ENCODE measurements at regions not wholly inside any gene's neighbourhood (a gene's known extent, or its start where the extent isn't known, plus 50 kb on each side); places are given as distances from the start of the nearest gene placed in this dataset.

DNA sequence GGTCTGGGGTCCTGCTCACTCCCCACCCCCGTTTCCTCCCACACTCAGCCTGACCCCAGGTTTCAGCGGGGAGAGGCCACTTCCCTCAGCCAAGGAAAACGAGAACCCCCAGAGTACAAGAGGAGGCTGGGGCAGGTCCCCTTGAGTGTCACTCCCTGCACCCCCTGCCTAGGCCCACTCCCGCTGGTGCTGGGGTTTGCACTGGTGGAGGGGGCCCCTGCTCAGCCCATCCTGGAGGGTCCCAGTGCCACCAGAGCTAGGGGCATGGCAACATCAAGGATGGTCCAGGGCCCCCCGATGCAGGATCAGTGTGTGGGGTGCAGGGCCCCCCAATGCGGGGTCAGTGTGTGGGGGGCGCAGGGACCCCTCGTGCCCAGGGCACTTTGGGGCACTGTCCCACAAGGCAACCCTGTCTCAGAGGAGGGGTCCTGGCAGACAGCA lies 70.5 kb upstream of the KCTD7 start:
- no peak for FAIRE-seq

DNA sequence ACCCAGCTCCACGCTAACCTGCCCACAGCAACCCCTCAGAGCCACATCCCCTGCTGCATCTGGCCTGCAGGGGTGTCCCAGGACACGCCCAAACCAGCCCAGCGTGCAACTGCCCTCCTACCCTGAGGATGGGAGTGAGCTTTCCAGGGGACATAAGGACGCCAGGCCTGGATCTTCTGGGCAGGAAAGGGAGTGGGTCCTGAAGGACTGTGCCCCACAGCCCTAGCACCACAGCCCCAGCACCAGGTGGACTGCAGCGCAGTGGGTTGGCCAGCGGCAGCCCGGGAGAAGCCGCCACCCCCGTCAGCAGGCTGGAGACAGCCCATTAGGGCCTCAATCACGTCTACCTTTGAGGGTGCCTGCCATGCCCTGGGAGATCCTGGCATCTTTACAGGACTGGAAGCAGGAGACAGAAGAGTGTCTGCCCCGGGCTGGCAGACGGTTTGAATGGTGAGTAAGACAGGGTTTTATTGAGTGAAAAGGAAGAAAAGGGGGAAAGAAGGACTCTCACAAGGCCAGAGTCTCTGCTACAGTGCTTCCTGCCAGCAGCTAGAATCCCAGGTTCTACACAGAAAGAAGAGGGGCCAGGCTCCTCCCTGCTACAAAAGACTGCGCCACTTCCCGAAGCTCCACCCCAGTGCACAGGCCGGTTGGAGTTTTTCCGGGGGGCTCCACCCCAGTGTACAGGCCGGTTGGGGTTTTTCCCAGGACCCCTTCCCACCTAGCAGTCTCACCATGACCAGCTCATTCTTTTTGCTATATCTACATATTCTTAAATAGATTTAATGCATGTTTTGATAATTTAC lies 69.8 kb upstream of the KCTD7 start:
- H3K4me3 ChIP-seq = no peak overlapping the region
- intact Hi-C loops (cut with micrococcal nuclease; ENCODE audit: unreplicated experiment) (loop anchor here (10.0 kb wide), 2 partner anchors 216 to 446 kb away; no protein-coding TSS in a partner anchor), in situ Hi-C loops (cut with MboI) (no loop called here)
- ChIA-PET SMC1A (ENCODE audit: uncharacterized antibody, unreplicated experiment) (no interaction called here), POLR2A (no interaction called here), RAD21 (ENCODE audit: unreplicated experiment) (no interaction called here), CTCF (interaction anchor here (0.7 to 1.9 kb wide), 2 partner anchors 22 to 68 kb away, joined by 5 to 10 read pairs; no protein-coding TSS in a partner anchor)
- no TSS peak for BruUV-seq (replicated peaks)
- 79% methylated on average over 17 of the region's 17 CpGs for WGBS (ENCODE audit: insufficient coverage, insufficient replicate concordance, low lambda C conversion rate, missing lambda C conversion rate)
- peaks cover 9 to 27% of the 10 kb centered on the region in 2 experiments for H3K36me3 ChIP-seq (ENCODE audit: control insufficient read depth in 2 of 2, insufficient read depth in 2 of 2, low read length in 1 of 2)
- H3K4me2 ChIP-seq (ENCODE audit: control insufficient read depth, insufficient read depth) = no peak overlapping the region
- peaks cover 2% of the 10 kb centered on the region for H3K79me2 ChIP-seq (ENCODE audit: control insufficient read depth, insufficient read depth, low read length)
- H2AFZ ChIP-seq (ENCODE audit: control insufficient read depth, low read depth, low read length) = no peak overlapping the region
- H3K9ac ChIP-seq (ENCODE audit: control insufficient read depth, insufficient read depth, low read length) = no peak overlapping the region
- H3K4me1 ChIP-seq (ENCODE audit: control insufficient read depth, insufficient read depth, low read length) = no peaks in the 10 kb centered on the region
- no peaks in the 10 kb centered on the region for H3K27me3 ChIP-seq (replicated peaks in 1 of 2; ENCODE audit: control insufficient read depth in 2 of 2, insufficient read depth in 2 of 2, low read length in 1 of 2)
- ATAC-seq (peak; percentile 29; the same call in 2 of the 3 replicates), DNase-seq (ENCODE audit: low read depth, low spot score) (no peak), FAIRE-seq (no peak)
- no peaks in the 10 kb centered on the region for H3K9me3 ChIP-seq (replicated peaks; ENCODE audit: control insufficient read depth, insufficient read depth, low read length)
- no peaks in the 10 kb centered on the region for H4K20me1 ChIP-seq (ENCODE audit: control insufficient read depth, insufficient read depth)
- H3K27ac ChIP-seq (ENCODE audit: control insufficient read depth, insufficient read depth) = no peak overlapping the region
- TF ChIP-seq POLR2AphosphoS2 (IDR thresholded peaks at IDR 0.05; ENCODE audit: low read depth, low read length) (no peak), TCF12 (IDR thresholded peaks at IDR 0.05; ENCODE audit: low read depth, low read length) (no peak), MYC (IDR thresholded peaks at IDR 0.05; ENCODE audit: insufficient read depth, insufficient read length, insufficient replicate concordance, low read length, severe bottlenecking) (no peak), ZBED1 (IDR thresholded peaks at IDR 0.05; ENCODE audit: borderline replicate concordance) (no peak), LARP7 (IDR thresholded peaks at IDR 0.05) (no peak), NBN (IDR thresholded peaks at IDR 0.05) (no peak), SREBF1 (IDR thresholded peaks at IDR 0.05; ENCODE audit: low read length) (no peak)
- TF ChIP-seq, protein P1, sequence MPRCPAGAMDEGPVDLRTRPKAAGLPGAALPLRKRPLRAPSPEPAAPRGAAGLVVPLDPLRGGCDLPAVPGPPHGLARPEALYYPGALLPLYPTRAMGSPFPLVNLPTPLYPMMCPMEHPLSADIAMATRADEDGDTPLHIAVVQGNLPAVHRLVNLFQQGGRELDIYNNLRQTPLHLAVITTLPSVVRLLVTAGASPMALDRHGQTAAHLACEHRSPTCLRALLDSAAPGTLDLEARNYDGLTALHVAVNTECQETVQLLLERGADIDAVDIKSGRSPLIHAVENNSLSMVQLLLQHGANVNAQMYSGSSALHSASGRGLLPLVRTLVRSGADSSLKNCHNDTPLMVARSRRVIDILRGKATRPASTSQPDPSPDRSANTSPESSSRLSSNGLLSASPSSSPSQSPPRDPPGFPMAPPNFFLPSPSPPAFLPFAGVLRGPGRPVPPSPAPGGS (IDR thresholded peaks at IDR 0.05; ENCODE audit: borderline replicate concordance, insufficient read depth, low read depth, low read length, poor library complexity, severe bottlenecking) = no peak
- TF ChIP-seq, protein P2, sequence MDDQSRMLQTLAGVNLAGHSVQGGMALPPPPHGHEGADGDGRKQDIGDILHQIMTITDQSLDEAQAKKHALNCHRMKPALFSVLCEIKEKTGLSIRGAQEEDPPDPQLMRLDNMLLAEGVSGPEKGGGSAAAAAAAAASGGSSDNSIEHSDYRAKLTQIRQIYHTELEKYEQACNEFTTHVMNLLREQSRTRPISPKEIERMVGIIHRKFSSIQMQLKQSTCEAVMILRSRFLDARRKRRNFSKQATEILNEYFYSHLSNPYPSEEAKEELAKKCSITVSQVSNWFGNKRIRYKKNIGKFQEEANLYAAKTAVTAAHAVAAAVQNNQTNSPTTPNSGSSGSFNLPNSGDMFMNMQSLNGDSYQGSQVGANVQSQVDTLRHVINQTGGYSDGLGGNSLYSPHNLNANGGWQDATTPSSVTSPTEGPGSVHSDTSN (IDR thresholded peaks at IDR 0.05; ENCODE audit: insufficient replicate concordance, low read depth, low read length) = no peak

More for the DNA sequence above, 70.5 kb upstream of the KCTD7 start:
- intact Hi-C loops (cut with micrococcal nuclease; ENCODE audit: unreplicated experiment) (loop anchor here (10.0 kb wide), 2 partner anchors 217 to 447 kb away; no protein-coding TSS in a partner anchor), in situ Hi-C loops (cut with MboI) (no loop called here)
- BruUV-seq (replicated peaks) = no TSS peak
- Histone ChIP-seq H3K4me1 (ENCODE audit: control insufficient read depth, insufficient read depth, low read length) (no peaks in the 10 kb centered on the region), H3K9ac (ENCODE audit: control insufficient read depth, insufficient read depth, low read length) (no peak overlapping the region), H2AFZ (ENCODE audit: control insufficient read depth, low read depth, low read length) (no peak overlapping the region), H3K4me3 (no peak overlapping the region), H3K9me3 (replicated peaks; ENCODE audit: control insufficient read depth, insufficient read depth, low read length) (no peaks in the 10 kb centered on the region), H3K27ac (ENCODE audit: control insufficient read depth, insufficient read depth) (no peak overlapping the region), H4K20me1 (ENCODE audit: control insufficient read depth, insufficient read depth) (no peaks in the 10 kb centered on the region), H3K27me3 (replicated peaks in 1 of 2; ENCODE audit: control insufficient read depth in 2 of 2, insufficient read depth in 2 of 2, low read length in 1 of 2) (no peaks in the 10 kb centered on the region), H3K4me2 (ENCODE audit: control insufficient read depth, insufficient read depth) (no peak overlapping the region), H3K79me2 (ENCODE audit: control insufficient read depth, insufficient read depth, low read length) (peaks cover 2% of the 10 kb centered on the region), H3K36me3 (ENCODE audit: control insufficient read depth in 2 of 2, insufficient read depth in 2 of 2, low read length in 1 of 2) (peaks cover 9 to 27% of the 10 kb centered on the region in 2 experiments)
- ChIA-PET SMC1A (ENCODE audit: uncharacterized antibody, unreplicated experiment) (interaction anchor here (1.0 to 1.3 kb wide), 3 partner anchors 69 to 528 kb away, joined by 3 to 5 read pairs (median 3); partner anchors contain the start of gene RABGEF1), POLR2A (no interaction called here), RAD21 (ENCODE audit: unreplicated experiment) (interaction anchor here (0.7 to 1.3 kb wide), 3 partner anchors 85 to 183 kb away, joined by 3 to 4 read pairs (median 3); partner anchors contain the start of gene RABGEF1), CTCF (interaction anchor here (1.0 to 1.9 kb wide), 4 partner anchors 69 to 441 kb away, joined by 3 to 10 read pairs (median 4); no protein-coding TSS in a partner anchor)
- 68% methylated on average over 7 of the region's 8 CpGs for WGBS (ENCODE audit: insufficient coverage, insufficient replicate concordance, low lambda C conversion rate, missing lambda C conversion rate)
- TF ChIP-seq SIN3A (IDR thresholded peaks at IDR 0.05; ENCODE audit: low read depth, low read length) = no peak
- no peak for TF ChIP-seq FOXM1 (IDR thresholded peaks at IDR 0.05; ENCODE audit: low read depth, low read length)
- no peak for TF ChIP-seq TCF7 (IDR thresholded peaks at IDR 0.05; ENCODE audit: borderline replicate concordance)
- TF ChIP-seq TAF1 (IDR thresholded peaks at IDR 0.05; ENCODE audit: borderline replicate concordance, low read depth, low read length) = no peak
- no peak for TF ChIP-seq ZNF24 (IDR thresholded peaks at IDR 0.05)
- TF ChIP-seq HCFC1 (IDR thresholded peaks at IDR 0.05; ENCODE audit: low read length) = no peak
- TF ChIP-seq ZNF274 (IDR thresholded peaks at IDR 0.05; ENCODE audit: insufficient read depth, insufficient read length) = no peak
- TF ChIP-seq EZH2 (IDR thresholded peaks at IDR 0.05; ENCODE audit: borderline replicate concordance, control insufficient read depth, low read depth, low read length) = no peak
- DNase-seq (ENCODE audit: low read depth, low spot score) = no peak
- peak; percentile 15; the same call in 2 of the 3 replicates for ATAC-seq

All from GM12878 (cell line).